HCT116 (cell line): ENCODE measurements at regions not wholly inside any gene's neighbourhood (a gene's known extent, or its start where the extent isn't known, plus 50 kb on each side); places are given as distances from the start of the nearest gene placed in this dataset.

Source experiments
- ATAC-seq: fragments of 200-7000 bp; cut with Tn5 transposase; 2 replicates; pipeline ENCODE4 v1.9.1; 2020; ENCODE audit warnings: mild to moderate bottlenecking, moderate library complexity
- BruUV-seq: library from RNA; stranded (reverse); fragments of 400-500 nt; replicated peaks from 2 replicates; lab custom pipeline; 2021; lab: Mats Ljungman, UMichigan
- CTCF ChIA-PET: fragments of 300-600 bp; sonication (Branson Sonifier 250); formaldehyde crosslinking; loops from one replicate; lab custom pipeline; 2021; ENCODE audit warnings: antibody characterized with exemption; lab: Charles Lee
- POLR2A ChIA-PET: fragments of 300-600, 350-600 bp; sonication (Branson Sonifier 250); formaldehyde crosslinking; loops from one replicate; lab custom pipeline; 2021; ENCODE audit warnings: antibody characterized with exemption; lab: Charles Lee
- RAD21 ChIA-PET, 2 experiments: fragments of 300-600 bp; sonication (Branson Sonifier 250); formaldehyde crosslinking; loops; one replicate each; lab custom pipeline; 2023; ENCODE audit warnings: low total read pairs in 2 of 2; ENCODE audit not compliant: uncharacterized antibody in 2 of 2, unreplicated experiment in 2 of 2, low non-redundant PET in 1 of 2; lab: Charles Lee
- DNase-seq: peaks from one replicate; pipeline ENCODE4 v3.0.0-alpha.2; 2010; ENCODE audit warnings: low read depth, low spot score
- H2AFZ ChIP-seq: fragments of 200-600 bp; shearing (Covaris generic), sonication (generic); 2 replicates; pipeline ENCODE4 v1.6.1; 2017; ENCODE audit warnings: low read depth, mixed run types, mixed read lengths, antibody characterized with exemption, low read length; ENCODE audit not compliant: poor library complexity, severe bottlenecking
- H3K27ac ChIP-seq: 2 replicates; pipeline ENCODE4 v1.5.1; 2012; ENCODE audit warnings: low read depth, low read length
- H3K27me3 ChIP-seq: fragments of 200-600 bp; sonication (generic); 2 replicates; pipeline ENCODE4 v1.6.1; 2016; ENCODE audit warnings: mixed run types, low read length, mixed read lengths; ENCODE audit not compliant: insufficient read depth
- H3K36me3 ChIP-seq, 2 experiments: fragments of 200-500 bp in 1 of 2; fragments of 200-600 bp in 1 of 2; sonication (Bioruptor generic) in 1 of 2; sonication (generic) in 1 of 2; 2 replicates each; pipeline versions ENCODE4 v1.5.1 to v1.6.1; 2014 to 2016; ENCODE audit warnings: low read length in 2 of 2, inconsistent platforms in 1 of 2, mixed read lengths in 1 of 2, mixed run types in 1 of 2; ENCODE audit not compliant: insufficient read depth in 2 of 2, control insufficient read depth in 1 of 2
- H3K4me1 ChIP-seq, 2 experiments: fragments of 200-600 bp in 1 of 2; sonication (generic) in 1 of 2; 2 replicates each; pipeline versions ENCODE4 v1.5.1 to v1.6.1; 2012 to 2017; ENCODE audit warnings: low read length in 2 of 2, inconsistent platforms in 1 of 2, mild to moderate bottlenecking in 1 of 2, mixed read lengths in 1 of 2, mixed run types in 1 of 2, moderate library complexity in 1 of 2; ENCODE audit not compliant: insufficient read depth in 2 of 2, control insufficient read depth in 1 of 2
- H3K4me2 ChIP-seq: fragments of 200-600 bp; sonication (generic); 2 replicates; pipeline ENCODE4 v1.6.1; 2017; ENCODE audit warnings: mixed run types, low read length, mixed read lengths
- H3K4me3 ChIP-seq, 2 experiments: fragments of 200-600 bp in 1 of 2; sonication (generic) in 1 of 2; replicated peaks in 1 of 2; 2 replicates each; pipeline ENCODE4 v1.5.1; 2011 to 2016; ENCODE audit warnings: low read length in 2 of 2, control low read depth in 1 of 2, low read depth in 1 of 2, mild to moderate bottlenecking in 1 of 2, mixed read lengths in 1 of 2, mixed run types in 1 of 2
- H3K79me2 ChIP-seq: fragments of 200-600 bp; sonication (generic); 2 replicates; pipeline ENCODE4 v1.6.1; 2017; ENCODE audit warnings: mild to moderate bottlenecking, mixed run types, low read length, moderate library complexity, mixed read lengths; ENCODE audit not compliant: insufficient read depth
- H3K9ac ChIP-seq: fragments of 200-600 bp; sonication (generic); 2 replicates; pipeline ENCODE4 v1.6.1; 2016; ENCODE audit warnings: low read length, mixed read lengths
- H3K9me2 ChIP-seq: fragments of 200-600 bp; sonication (generic), shearing (Covaris generic); 2 replicates; pipeline ENCODE4 v1.6.1; 2017; ENCODE audit warnings: mixed run types, mild to moderate bottlenecking, moderate library complexity; ENCODE audit not compliant: insufficient read depth
- H3K9me3 ChIP-seq, 2 experiments: fragments of 200-500 bp in 1 of 2; fragments of 200-600 bp in 1 of 2; sonication (Bioruptor generic) in 1 of 2; sonication (generic) in 1 of 2; 2 replicates each; pipeline ENCODE4 v1.6.1; 2014 to 2017; ENCODE audit warnings: low read length in 2 of 2, mixed read lengths in 2 of 2, inconsistent platforms in 1 of 2, low read depth in 1 of 2, mild to moderate bottlenecking in 1 of 2, mixed run types in 1 of 2, moderate library complexity in 1 of 2; ENCODE audit not compliant: control insufficient read depth in 1 of 2, insufficient read depth in 1 of 2
- H4K20me1 ChIP-seq: fragments of 200-600 bp; sonication (generic), shearing (Covaris generic); 2 replicates; pipeline ENCODE4 v1.6.1; 2017; ENCODE audit warnings: mixed run types, mild to moderate bottlenecking, moderate library complexity; ENCODE audit not compliant: insufficient read depth
- CEBPB ChIP-seq: IDR thresholded peaks from 2 replicates; pipeline ENCODE4 v1.6.1; 2012; ENCODE audit warnings: low read depth
- EGR1 ChIP-seq: IDR thresholded peaks from 2 replicates; pipeline ENCODE4 v1.6.1; 2012; ENCODE audit warnings: low read depth
- ELF1 ChIP-seq: IDR thresholded peaks from 2 replicates; pipeline ENCODE4 v1.6.1; 2012; ENCODE audit warnings: low read depth, borderline replicate concordance
- MAX ChIP-seq: IDR thresholded peaks from 2 replicates; pipeline ENCODE4 v1.6.1; 2012
- POLR2A ChIP-seq: IDR thresholded peaks from 2 replicates; pipeline ENCODE4 v1.7.0; 2011; ENCODE audit warnings: borderline replicate concordance; ENCODE audit not compliant: insufficient read depth, insufficient read length; ENCODE audit errors: extremely low read depth
- RAD21 ChIP-seq: IDR thresholded peaks from 2 replicates; pipeline ENCODE4 v1.6.1; 2012; ENCODE audit warnings: low read depth, mild to moderate bottlenecking
- REST ChIP-seq: IDR thresholded peaks from 2 replicates; pipeline ENCODE4 v1.6.1; 2012; ENCODE audit warnings: low read depth
- SP1 ChIP-seq: IDR thresholded peaks from 2 replicates; pipeline ENCODE4 v1.6.1; 2012; ENCODE audit warnings: low read depth
- YY1 ChIP-seq: IDR thresholded peaks from 2 replicates; pipeline ENCODE4 v1.6.1; 2011; ENCODE audit warnings: low read length, low read depth, moderate library complexity, mild to moderate bottlenecking; ENCODE audit not compliant: insufficient replicate concordance; ENCODE audit errors: extremely low read depth
- ZFX ChIP-seq: fragments of 450-650 bp; IDR thresholded peaks from 2 replicates; pipeline ENCODE4 v1.6.1; 2017
- intact Hi-C: fragments of 100-400 bp; cut with micrococcal nuclease; formaldehyde crosslinking; loops from 2 replicates; pipeline ENCODE4 v1.10.0; 2022

GRCh38 chr2:124983595-124983994 is 958.5 kb downstream of the CNTNAP5 start:
- ChIA-PET CTCF (no interaction called here), POLR2A (no interaction called here), RAD21 (no interaction called here)
- Histone ChIP-seq H3K36me3 (no peaks in the 10 kb centered on the region), H3K9me2 (no peaks in the 10 kb centered on the region), H4K20me1 (no peaks in the 10 kb centered on the region), H3K79me2 (no peaks in the 10 kb centered on the region), H3K9ac (no peak overlapping the region), H3K27ac (no peak overlapping the region), H3K27me3 (no peaks in the 10 kb centered on the region), H3K4me2 (no peak overlapping the region), H3K4me3 (no peak overlapping the region), H3K9me3 (peaks cover 0 to 22% of the 10 kb centered on the region in 2 experiments; a peak in 2 of 4 replicates), H3K4me1 (no peaks in the 10 kb centered on the region), H2AFZ (no peak overlapping the region)
- no TSS peak for BruUV-seq
- intact Hi-C loops = no loop called here
- DNase-seq (no peak), ATAC-seq (no peak)
- TF ChIP-seq ELF1 (no peak), POLR2A (no peak), YY1 (no peak), CEBPB (no peak)

GRCh38 chr2:124985270-124985669 is 960.2 kb downstream of the CNTNAP5 start:
- no peak overlapping the region for H3K9ac ChIP-seq
- CTCF ChIA-PET = no interaction called here
- intact Hi-C loops = no loop called here
- no peaks in the 10 kb centered on the region for H4K20me1 ChIP-seq
- H3K4me2 ChIP-seq = no peak overlapping the region
- no peaks in the 10 kb centered on the region for H3K79me2 ChIP-seq
- no peaks in the 10 kb centered on the region for H3K27me3 ChIP-seq
- ATAC-seq = no peak
- H3K4me1 ChIP-seq = no peaks in the 10 kb centered on the region
- no peaks in the 10 kb centered on the region for H3K36me3 ChIP-seq
- no TSS peak for BruUV-seq
- H3K4me3 ChIP-seq = no peak overlapping the region
- RAD21 ChIA-PET = no interaction called here
- POLR2A ChIA-PET = no interaction called here
- H3K27ac ChIP-seq = no peak overlapping the region
- H3K9me3 ChIP-seq = peaks cover 0 to 16% of the 10 kb centered on the region in 2 experiments; a peak in 2 of 4 replicates
- no peaks in the 10 kb centered on the region for H3K9me2 ChIP-seq
- DNase-seq = no peak
- TF ChIP-seq ZFX = no peak
- no peak for TF ChIP-seq CEBPB
- TF ChIP-seq REST = no peak
- no peak for TF ChIP-seq SP1
- TF ChIP-seq EGR1 = no peak
- no peak for TF ChIP-seq RAD21
- no peak for TF ChIP-seq YY1
- no peak for TF ChIP-seq MAX
- H2AFZ ChIP-seq = no peak overlapping the region
